HEK293 (cell line): ENCODE measurements at regions not wholly inside any gene's neighbourhood (a gene's known extent, or its start where the extent isn't known, plus 50 kb on each side); places are given as distances from the start of the nearest gene placed in this dataset.

Experiments used
- ZNF366 ChIP-seq: fragments of 450-650 bp; formaldehyde crosslinking; conservative IDR thresholded peaks from 2 replicates; pipeline ENCODE4 v1.5.1; 2016; ENCODE audit warnings: missing biosample characterization, missing genetic modification characterization
- ZNF830 ChIP-seq: fragments of 450-650 bp; IDR thresholded peaks from 2 replicates; pipeline ENCODE4 v1.5.0; 2018; ENCODE audit warnings: missing biosample characterization, missing genetic modification characterization, low read depth, mild to moderate bottlenecking, moderate library complexity
- ZNF837 ChIP-seq: fragments of 450-650 bp; formaldehyde crosslinking; IDR thresholded peaks from 2 replicates; pipeline ENCODE4 v1.5.1; 2016; ENCODE audit warnings: missing biosample characterization, missing genetic modification characterization
- TF ChIP-seq, protein P1 (sequence below): fragments of 450-650 bp; formaldehyde crosslinking; IDR thresholded peaks from 2 replicates; pipeline ENCODE4 v1.5.1; 2016; ENCODE audit warnings: missing biosample characterization, missing genetic modification characterization
- TF ChIP-seq, protein P2 (sequence below): fragments of 450-650 bp; formaldehyde crosslinking; IDR thresholded peaks from 2 replicates; pipeline ENCODE4 v1.5.1; 2017; ENCODE audit warnings: missing biosample characterization, missing genetic modification characterization

DNA sequence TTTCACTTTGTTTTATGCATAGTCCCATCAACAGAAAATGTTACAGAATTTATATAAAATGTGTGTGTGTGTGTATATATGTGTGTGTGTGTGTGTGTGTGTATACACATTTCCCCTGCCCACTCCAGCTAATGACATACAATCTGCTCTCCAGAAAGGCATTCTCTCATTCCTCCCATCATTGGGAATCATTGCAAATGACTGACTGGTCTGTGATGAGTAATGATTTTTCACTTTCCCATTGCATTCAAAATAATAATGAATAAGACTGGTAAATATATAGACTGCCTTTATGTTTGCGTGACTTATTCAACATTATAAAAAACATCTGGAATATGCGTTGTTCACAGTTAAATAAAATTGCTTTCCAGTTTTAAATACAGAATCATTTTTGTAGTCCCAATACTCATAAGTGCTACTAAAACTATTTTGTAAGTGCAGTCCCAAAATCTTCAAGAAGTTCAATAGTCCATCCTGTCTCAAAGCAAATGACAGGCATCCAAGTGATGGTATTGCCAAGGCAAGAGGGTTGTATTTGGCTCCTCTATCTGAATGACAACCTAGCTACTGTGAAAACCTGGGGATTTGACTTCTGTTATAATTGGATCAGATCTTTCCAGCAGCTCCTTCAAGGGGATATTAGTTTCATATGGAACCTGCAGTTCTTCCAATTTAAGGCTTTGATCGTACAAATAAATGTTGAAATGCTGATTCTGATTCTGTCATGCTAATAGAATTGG is 150.9 kb downstream of the POLR1F start:
- TF ChIP-seq, protein P1, sequence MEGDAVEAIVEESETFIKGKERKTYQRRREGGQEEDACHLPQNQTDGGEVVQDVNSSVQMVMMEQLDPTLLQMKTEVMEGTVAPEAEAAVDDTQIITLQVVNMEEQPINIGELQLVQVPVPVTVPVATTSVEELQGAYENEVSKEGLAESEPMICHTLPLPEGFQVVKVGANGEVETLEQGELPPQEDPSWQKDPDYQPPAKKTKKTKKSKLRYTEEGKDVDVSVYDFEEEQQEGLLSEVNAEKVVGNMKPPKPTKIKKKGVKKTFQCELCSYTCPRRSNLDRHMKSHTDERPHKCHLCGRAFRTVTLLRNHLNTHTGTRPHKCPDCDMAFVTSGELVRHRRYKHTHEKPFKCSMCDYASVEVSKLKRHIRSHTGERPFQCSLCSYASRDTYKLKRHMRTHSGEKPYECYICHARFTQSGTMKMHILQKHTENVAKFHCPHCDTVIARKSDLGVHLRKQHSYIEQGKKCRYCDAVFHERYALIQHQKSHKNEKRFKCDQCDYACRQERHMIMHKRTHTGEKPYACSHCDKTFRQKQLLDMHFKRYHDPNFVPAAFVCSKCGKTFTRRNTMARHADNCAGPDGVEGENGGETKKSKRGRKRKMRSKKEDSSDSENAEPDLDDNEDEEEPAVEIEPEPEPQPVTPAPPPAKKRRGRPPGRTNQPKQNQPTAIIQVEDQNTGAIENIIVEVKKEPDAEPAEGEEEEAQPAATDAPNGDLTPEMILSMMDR (tag by site-specific recombination): no peak
- TF ChIP-seq ZNF830 (tag by site-specific recombination): no peak
- no peak for TF ChIP-seq ZNF366 (tag by site-specific recombination)
- no peak for TF ChIP-seq ZNF837 (tag by site-specific recombination)
- TF ChIP-seq, protein P2, sequence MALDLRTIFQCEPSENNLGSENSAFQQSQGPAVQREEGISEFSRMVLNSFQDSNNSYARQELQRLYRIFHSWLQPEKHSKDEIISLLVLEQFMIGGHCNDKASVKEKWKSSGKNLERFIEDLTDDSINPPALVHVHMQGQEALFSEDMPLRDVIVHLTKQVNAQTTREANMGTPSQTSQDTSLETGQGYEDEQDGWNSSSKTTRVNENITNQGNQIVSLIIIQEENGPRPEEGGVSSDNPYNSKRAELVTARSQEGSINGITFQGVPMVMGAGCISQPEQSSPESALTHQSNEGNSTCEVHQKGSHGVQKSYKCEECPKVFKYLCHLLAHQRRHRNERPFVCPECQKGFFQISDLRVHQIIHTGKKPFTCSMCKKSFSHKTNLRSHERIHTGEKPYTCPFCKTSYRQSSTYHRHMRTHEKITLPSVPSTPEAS: no peak
